Mucosa of descending colon (tissue), 3 donors: ENCODE measurements at regions not wholly inside any gene's neighbourhood (a gene's known extent, or its start where the extent isn't known, plus 50 kb on each side); places are given as distances from the start of the nearest gene placed in this dataset.

ENCODE experiments used
- ATAC-seq: fragments of 200-7000 bp; cut with Tn5 transposase; one replicate; pipeline ENCODE4 v1.9.1; 2020; ENCODE audit warnings: mild to moderate bottlenecking, moderate library complexity
- DNase-seq, 3 donors: peaks; one replicate each; pipeline ENCODE4 v3.0.0-alpha.2; 2020
- H3K36me3 ChIP-seq: fragments of 200-600 bp; one replicate; pipeline ENCODE4 v1.8.0; 2021; ENCODE audit warnings: low read depth, mild to moderate bottlenecking
- H3K4me1 ChIP-seq: fragments of 200-600 bp; one replicate; pipeline ENCODE4 v1.8.0; 2021; ENCODE audit warnings: low read depth, mild to moderate bottlenecking
- H3K4me3 ChIP-seq: fragments of 200-600 bp; one replicate; pipeline ENCODE4 v1.8.0; 2021; ENCODE audit warnings: mild to moderate bottlenecking
- H3K9me3 ChIP-seq: fragments of 200-600 bp; one replicate; pipeline ENCODE4 v1.8.0; 2021; ENCODE audit warnings: mild to moderate bottlenecking
- CTCF ChIP-seq: fragments of 200-600 bp; IDR thresholded peaks from one replicate; pipeline ENCODE4 v1.8.0; 2022; ENCODE audit warnings: antibody characterized with exemption, mild to moderate bottlenecking
- intact Hi-C, 2 donors: fragments of 100-400 bp; cut with DNase I in 1 of 2; cut with micrococcal nuclease in 1 of 2; formaldehyde crosslinking; loops; one replicate each; pipeline versions ENCODE4 v1.11.0 to v1.11.1; 2022; cut with DNase I, micrococcal nuclease
- donor health status: DM: no; HTN: no; CAD: no; lungs with moderate emphysema.
- donor health status: DM: no; HTN: no; CAD: no.
- donor health status: DM: no; HTN: yes; CAD: no.

DNA sequence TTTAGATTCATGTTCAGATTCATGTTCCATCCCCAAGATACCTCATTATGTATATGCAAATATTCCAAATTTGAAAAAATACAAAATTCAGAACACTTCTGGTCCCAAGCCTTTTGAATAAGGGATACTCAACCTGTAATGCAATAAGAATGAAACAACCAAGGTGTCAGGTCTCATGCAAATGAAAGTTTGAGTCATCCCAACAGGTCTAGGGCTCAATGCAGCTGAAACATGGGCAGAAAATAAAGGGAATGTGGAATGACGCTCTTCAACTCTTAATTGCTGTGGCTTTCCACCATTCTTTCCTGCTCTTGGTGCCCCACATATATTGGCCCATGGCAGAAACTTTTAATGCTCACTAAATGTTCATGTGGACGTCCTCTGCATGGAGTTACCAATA lies 107.3 kb upstream of the DAPK1 start:
- Histone ChIP-seq H3K4me3 (no peak overlapping the region), H3K9me3 (no peaks in the 10 kb centered on the region), H3K36me3 (no peaks in the 10 kb centered on the region), H3K4me1 (no peaks in the 10 kb centered on the region)
- TF ChIP-seq CTCF: no peak
- ATAC-seq (no peak), DNase-seq (no peak)
- intact Hi-C loops: no loop called here

GRCh38 chr9:87392086-87392485 lies 105.6 kb upstream of the DAPK1 start:
- intact Hi-C loops: no loop called here

DNA sequence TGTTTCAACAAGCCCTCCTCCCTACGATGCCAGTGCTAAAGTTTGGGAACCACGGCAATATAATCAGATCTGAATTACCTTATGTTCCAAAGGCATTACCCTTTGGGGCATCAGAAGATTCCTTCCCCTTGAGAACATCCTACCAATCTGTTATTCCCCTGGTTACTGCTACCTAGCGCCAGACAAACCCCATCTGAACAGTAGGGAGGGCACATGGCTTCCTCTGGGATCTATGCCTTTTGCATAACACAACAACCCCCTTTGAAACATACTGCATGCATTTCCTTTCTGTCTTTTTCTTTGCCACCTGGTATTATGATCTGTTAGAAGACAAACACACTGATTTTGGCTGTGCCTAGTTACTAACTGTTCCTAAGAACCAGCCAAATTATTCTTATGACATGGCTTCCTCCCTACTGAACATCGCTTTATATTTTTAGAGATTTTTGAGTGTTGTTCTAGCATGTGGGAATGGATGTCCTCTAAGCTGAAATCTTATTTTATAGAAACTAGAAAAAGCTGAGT lies 103.9 kb upstream of the DAPK1 start:
- intact Hi-C loops: no loop called here
- Histone ChIP-seq H3K4me1 (peaks cover 4% of the 10 kb centered on the region), H3K4me3 (no peak overlapping the region), H3K36me3 (no peaks in the 10 kb centered on the region), H3K9me3 (no peaks in the 10 kb centered on the region)
- no peak for DNase-seq
- TF ChIP-seq CTCF: no peak
- ATAC-seq: no peak

More at GRCh38 chr9:87392086-87392485, 105.6 kb upstream of the DAPK1 start:
- no peaks in the 10 kb centered on the region for H3K9me3 ChIP-seq
- DNase-seq: no peak
- no peak for ATAC-seq
- no peak overlapping the region for H3K4me3 ChIP-seq
- no peaks in the 10 kb centered on the region for H3K36me3 ChIP-seq
- TF ChIP-seq CTCF: no peak
- peaks cover 4% of the 10 kb centered on the region for H3K4me1 ChIP-seq

- TF ChIP-seq CTCF: no peak
- peaks cover 4% of the 10 kb centered on the region for H3K4me1 ChIP-seq
- no peaks in the 10 kb centered on the region for H3K9me3 ChIP-seq
- DNase-seq (no peak), ATAC-seq (peak; percentile 76)
- intact Hi-C loops: no loop called here
- no peak overlapping the region for H3K4me3 ChIP-seq
- H3K36me3 ChIP-seq: no peaks in the 10 kb centered on the region
Measured at GRCh38 chr9:87395804-87396479, 101.7 kb upstream of the DAPK1 start.

DNA sequence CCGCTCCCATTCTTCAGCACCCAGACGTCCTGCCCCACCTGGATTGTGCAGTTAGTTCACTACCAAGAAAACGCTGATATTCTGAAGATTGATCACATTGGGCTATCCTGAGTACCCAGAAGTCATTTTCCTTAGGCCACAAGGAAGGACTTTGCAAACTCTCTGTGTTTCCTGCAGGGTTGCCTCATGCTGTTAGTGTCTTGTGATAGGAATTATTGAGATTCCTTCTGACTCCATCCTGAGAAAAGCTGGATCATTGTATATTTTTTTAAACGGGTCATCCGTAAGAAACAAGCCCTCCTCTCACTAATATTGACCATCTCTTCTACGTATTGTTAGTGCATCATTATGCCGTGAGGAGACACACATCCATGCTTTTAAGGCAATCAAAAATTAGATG lies 96.0 kb upstream of the DAPK1 start:
- intact Hi-C loops: no loop called here
- DNase-seq (no peak), ATAC-seq (no peak)
- no peak for TF ChIP-seq CTCF
- Histone ChIP-seq H3K4me3 (no peak overlapping the region), H3K4me1 (no peaks in the 10 kb centered on the region), H3K9me3 (no peaks in the 10 kb centered on the region), H3K36me3 (no peaks in the 10 kb centered on the region)
